NCI-H524 treated with DMSO at 0.1 percent for 48 hours (cell line): ENCODE measurements at regions not wholly inside any gene's neighbourhood (a gene's known extent, or its start where the extent isn't known, plus 50 kb on each side); places are given as distances from the start of the nearest gene placed in this dataset.

Experiments used
- DNase-seq: peaks from one replicate; lab custom pipeline; 2025; lab: John Stamatoyannopoulos, UW

DNA sequence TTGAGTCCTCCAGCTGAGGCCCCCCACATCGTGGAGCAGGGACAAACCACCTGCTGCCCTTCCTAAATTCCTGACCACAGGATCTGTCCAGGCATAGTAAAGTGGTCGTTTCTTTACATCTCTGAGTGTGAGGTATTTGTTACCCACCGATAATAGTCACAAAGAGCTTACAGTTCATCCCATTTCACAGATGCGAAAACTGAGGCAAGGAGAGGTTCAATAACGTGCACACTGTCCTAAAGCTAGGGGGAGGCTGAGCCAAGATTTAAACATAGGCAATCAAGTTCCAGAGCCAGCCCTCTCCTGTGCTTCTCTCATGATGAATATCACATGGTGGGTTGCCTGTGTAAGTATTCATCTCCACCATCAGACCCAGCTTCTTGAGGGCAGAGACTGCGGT lies 135.4 kb downstream of the CCT6B start:
- DNase-seq, result no peak

- no peak for DNase-seq
Measured at GRCh38 chr17:34825102-34825501, 136.2 kb downstream of the CCT6B start.

GRCh38 chr17:34823023-34823422 lies 138.2 kb downstream of the CCT6B start:
- DNase-seq, result no peak

GRCh38 chr17:34822007-34822739 lies 139.1 kb downstream of the CCT6B start:
- no peak for DNase-seq

- DNase-seq, result no peak
Measured at GRCh38 chr17:34820922-34821321, 140.3 kb downstream of the CCT6B start.

GRCh38 chr17:34820248-34820801 lies 140.9 kb downstream of the CCT6B start:
- DNase-seq, result no peak

GRCh38 chr17:34817252-34818035 lies 143.8 kb downstream of the CCT6B start:
- no peak for DNase-seq

DNA sequence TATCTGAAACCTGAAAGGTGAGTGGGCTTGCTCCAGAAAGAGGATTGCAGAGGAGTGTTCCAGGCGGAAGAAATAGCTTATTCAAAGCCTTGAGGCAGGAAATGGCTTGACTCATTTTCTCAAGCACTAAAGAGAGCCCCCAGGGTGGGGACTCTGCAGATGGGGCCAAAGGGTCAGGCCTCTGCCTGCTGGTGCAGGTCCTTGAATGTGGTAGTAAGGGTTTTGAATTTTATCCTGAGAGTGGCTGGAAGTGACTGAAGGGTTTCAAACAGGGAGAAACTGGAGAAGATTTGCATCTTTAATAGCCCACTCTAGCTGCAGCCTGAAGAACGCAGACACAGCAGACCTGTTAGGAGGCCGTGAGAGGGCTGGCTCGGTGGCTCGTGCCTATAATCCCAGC lies 144.4 kb downstream of the CCT6B start:
- peak; percentile 71 for DNase-seq

DNA sequence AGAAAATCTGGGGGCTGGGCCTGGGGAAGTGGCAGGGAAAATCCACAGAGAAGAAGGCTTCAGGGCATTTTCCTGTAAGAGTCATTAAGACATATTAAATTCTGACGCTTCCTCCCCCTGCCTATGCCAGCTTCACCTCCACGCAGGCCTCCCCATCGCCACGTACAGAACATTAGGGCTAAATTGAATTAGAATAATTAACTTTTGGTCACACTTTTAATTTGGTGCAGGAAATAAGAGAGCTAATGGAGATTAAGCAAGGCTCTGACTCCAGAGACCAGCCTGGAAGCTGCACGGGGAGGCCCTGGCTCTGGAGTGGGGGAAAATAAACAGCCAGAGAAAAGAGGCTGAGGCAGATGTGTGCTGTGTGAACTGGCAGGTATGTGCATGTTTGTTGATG lies 148.0 kb downstream of the CCT6B start:
- DNase-seq, result no peak

- DNase-seq, result no peak
Measured at GRCh38 chr17:34811561-34811960, 149.7 kb downstream of the CCT6B start.

GRCh38 chr17:34800661-34801060 lies 160.6 kb downstream of the CCT6B start:
- no peak for DNase-seq

DNA sequence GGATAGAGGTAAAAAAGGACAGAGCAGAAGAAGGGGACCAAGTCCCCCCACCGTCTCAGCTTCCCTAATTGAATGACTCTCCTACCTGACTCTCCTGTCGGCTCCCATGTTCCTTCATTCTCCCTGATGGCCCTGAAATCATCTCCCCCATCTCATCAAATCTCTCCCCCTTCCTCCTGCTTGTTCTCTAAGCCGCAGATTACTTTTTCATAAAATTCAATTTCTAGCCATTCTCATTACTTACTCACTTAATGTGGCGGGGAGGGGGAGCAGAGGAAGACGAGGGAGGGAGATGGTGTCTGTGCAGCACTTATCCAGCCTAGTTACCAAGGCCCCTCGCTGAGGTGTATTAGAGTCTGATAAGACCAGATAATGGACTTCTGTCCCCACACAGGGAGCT lies 161.5 kb downstream of the CCT6B start:
- DNase-seq, result no peak

DNA sequence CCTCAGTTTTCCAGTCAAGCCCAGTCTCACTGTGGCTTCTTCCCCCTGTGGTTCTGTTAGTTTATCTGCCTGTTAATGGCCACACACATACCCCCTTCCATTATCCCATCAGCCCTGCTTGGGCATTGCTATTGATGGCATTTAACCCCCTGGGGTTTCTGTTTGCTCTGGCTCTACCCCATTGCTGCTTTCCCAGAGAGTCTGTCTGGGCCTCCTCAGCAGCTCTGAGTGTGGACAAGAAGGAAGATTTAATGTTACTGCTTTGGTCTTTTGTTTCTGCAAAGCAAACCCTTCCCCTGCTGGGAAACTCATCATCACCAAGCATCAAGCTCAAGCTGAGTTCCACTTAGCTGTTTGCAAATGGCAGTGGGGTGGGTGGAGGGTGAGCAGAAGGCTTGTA lies 162.7 kb downstream of the CCT6B start:
- no peak for DNase-seq

GRCh38 chr17:34797720-34798119 lies 163.5 kb downstream of the CCT6B start:
- no peak for DNase-seq

DNA sequence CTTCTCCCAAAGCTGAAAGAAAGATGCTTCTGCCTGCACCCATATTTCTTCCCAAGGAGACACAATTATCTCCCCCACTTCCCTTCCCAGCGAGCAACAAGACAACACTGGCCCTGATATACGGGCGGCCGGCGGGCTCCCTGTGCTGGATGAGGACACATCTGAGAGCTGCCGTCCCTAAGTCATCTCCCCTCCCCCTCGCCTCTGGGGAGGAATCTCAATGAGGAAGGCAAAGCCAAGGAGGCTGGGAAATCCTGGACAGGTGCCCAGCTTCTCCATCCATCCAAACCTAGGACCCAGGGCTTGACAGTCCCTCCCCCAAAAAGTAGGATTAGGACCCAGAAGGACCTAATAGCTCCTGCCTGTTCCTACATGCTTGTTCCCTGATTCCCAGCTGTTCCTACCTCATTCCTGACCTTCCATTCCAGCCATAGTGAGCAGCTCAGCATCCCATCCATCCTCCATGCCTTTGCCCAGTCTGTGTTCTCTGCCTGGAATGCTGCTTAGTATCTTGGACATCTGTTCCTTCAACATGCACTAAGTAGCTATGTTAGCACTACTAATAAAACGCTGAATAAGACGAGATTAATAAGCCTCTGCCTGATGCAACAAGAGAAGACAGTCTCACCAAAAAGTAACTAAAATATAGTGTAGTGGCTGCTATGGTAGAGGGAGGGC lies 167.9 kb downstream of the CCT6B start:
- peak; percentile 63 for DNase-seq

GRCh38 chr17:34788696-34789095 lies 172.6 kb downstream of the CCT6B start:
- no peak for DNase-seq

DNA sequence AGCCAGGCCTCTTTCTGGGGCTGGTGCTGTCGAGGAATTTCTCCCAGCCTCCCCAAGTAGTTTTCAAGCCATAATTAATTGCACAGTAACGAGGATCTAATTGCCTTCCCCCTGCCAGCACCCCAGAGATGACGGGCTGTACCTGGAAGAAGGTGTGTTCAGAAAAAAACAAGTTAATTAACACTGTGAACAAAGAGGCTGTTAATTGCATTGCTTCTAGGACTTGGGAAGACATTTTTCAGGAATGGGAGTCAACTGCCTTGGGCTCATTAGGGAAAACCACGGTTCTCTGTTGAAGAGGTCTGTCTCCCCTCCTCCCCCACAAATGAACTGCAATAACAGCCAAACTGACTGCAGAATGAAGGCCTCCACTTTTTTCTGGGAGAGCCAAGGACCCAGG lies 176.7 kb downstream of the CCT6B start:
- DNase-seq, result no peak

GRCh38 chr17:34782271-34782670 lies 179.0 kb downstream of the CCT6B start:
- DNase-seq, result no peak

DNA sequence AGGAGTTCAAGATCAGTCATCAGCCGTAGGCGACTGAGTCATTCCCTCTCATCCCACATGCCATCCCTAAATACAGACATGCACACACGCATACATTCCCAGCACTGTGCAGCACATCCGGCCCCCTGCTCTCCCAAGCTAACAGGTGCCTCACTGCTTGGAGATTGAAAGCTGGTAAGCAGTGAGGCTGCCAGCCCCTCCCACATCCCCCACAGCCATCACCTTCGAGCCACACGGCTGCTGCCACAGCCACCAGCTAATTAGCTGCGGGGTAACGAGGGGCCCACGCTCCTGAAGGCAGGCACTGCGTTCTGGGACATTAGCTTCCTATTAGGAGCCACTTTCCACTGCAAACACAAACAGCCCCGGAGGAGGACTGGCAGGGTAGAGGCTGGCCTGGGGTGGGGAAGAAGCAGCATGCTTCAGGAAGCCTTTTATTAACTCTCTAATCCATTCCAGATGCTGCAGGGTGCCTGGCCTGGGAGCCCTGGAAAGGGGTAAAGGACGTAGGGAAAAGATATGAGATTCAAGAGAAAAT lies 179.6 kb downstream of the CCT6B start:
- no peak for DNase-seq

DNA sequence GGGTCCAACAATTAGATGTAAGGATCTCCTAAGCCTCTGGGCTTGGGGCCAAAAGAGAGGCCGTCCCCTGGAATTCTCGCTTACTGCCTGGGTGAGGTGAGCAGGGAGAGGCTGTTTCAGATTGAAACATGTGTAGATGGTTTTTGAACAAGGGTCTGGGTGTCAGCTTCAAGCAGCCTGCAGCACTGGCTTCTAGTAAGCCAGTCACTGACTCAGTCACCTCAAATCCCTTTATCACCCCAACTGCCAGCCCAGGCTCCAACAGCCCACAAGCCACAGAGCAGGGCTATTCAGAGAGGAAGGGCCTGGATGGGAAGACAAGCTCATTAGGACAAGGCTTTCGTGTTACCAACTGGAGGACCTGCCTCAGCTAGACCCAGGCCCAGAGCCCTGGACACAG lies 180.2 kb downstream of the CCT6B start:
- no peak for DNase-seq

DNA sequence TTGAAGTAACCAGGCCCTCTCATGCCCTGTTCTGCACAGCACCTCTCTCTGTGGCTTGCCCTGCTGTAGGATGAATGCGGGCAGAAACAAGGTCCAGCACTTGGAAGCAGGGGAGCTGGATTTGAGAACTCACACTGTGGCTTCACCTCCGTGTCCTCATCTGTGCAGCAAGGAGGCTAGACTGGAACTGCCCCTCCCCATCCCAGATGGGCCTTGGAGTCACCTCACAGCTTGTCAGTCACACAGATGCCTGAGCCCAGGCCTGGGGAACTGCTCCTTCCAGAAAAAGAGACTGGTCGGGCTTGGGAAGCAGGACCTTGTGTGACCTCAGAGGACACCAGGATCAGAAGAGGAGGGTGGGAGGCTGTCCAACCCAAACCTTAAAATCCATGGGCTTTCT lies 180.8 kb downstream of the CCT6B start:
- DNase-seq, result no peak
